Motor neuron (in vitro differentiated cells): ENCODE measurements at regions not wholly inside any gene's neighbourhood (a gene's known extent, or its start where the extent isn't known, plus 50 kb on each side); places are given as distances from the start of the nearest gene placed in this dataset.

Experiments used
- ATAC-seq, 8 experiments: fragments of 200-7000 bp; cut with Tn5 transposase; replicated peaks in 6 of 8; 2 replicates each; pipeline ENCODE4 v1.8.0; 2021; ENCODE audit warnings: mild to moderate bottlenecking in 8 of 8, moderate library complexity in 8 of 8
- H3K27ac ChIP-seq, 2 donors: fragments of 250-450 bp; sonication (Bioruptor Pico); 2 replicates each; pipeline ENCODE4 v1.9.0; 2021; ENCODE audit warnings: antibody characterized with exemption in 2 of 2, mild to moderate bottlenecking in 2 of 2, moderate library complexity in 1 of 2
- H3K4me1 ChIP-seq, 2 donors: fragments of 250-450 bp; sonication (Bioruptor Pico); replicated peaks in 1 of 2; 2 replicates each; pipeline ENCODE4 v1.6.1; 2021; ENCODE audit warnings: antibody characterized with exemption in 2 of 2, mild to moderate bottlenecking in 2 of 2, moderate library complexity in 1 of 2
- H3K4me3 ChIP-seq, 5 donors: fragments of 250-450 bp; sonication (Bioruptor Pico); 2 replicates each; pipeline ENCODE4 v1.9.0; 2021; ENCODE audit warnings: antibody characterized with exemption in 5 of 5, mild to moderate bottlenecking in 5 of 5, moderate library complexity in 4 of 5
- WGBS, 10 experiments: fragments of 450-650 bp; shearing (Covaris generic); methylation state at CpG; one replicate each; pipeline ENCODE4 v1.0.0; 2022; 5-methylcytosine and 5-hydroxymethylcytosine counted together
- in situ Hi-C, 9 experiments: fragments of 400-800 bp; cut with MboI; loops; one replicate each; pipeline ENCODE4 v1.15.0; 2021; ENCODE audit warnings: low sequenced_read_pairs in 9 of 9, low pct_unique_long_range_greater_than_20kb in 2 of 9; ENCODE audit not compliant: unreplicated experiment in 9 of 9

DNA sequence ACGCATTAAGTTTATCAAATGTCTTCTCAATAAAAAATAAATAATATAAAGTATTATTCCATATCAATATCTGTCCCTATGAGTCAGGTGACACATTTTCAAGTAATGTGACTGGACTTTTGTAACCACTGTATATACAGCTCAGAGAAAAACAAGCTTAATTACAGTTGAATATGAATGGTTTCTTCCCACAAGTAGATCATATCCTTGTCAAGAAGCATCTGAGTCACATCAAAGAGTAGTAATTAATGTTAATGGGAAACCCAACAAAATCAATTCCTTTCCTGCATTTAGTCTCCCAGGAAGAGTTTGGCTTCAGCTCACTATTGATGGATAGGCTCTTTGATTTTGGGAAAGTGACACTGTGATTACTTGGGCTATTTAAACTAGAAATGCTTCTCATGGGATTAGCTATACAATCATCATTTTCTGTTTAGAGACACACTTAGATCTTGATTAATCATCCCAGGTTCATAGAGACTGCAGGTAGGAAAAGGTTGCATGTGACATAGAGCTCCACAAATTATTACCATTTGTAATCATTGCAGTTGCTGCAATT, 292.9 kb downstream of the GABRG2 start:
- Histone ChIP-seq H3K27ac (no peak overlapping the region), H3K4me3 (no peak overlapping the region), H3K4me1 (no peaks in the 10 kb centered on the region)
- in situ Hi-C loops: no loop called here
- peak in 5 of 8 experiments; percentile 44 to 84 (median 70) for ATAC-seq
- WGBS, 10 experiments: 0 to 100% (median 25%) methylated on average over 1 of the region's 1 CpG; no CpG with 5 or more reads in 1 of the 10 experiments

- no peak overlapping the region for H3K4me3 ChIP-seq
- peak; percentile 85 to 100 (median 99) for ATAC-seq
These were observed 304.7 kb downstream of the GABRG2 start for GRCh38 chr5:162372256-162372655.

DNA sequence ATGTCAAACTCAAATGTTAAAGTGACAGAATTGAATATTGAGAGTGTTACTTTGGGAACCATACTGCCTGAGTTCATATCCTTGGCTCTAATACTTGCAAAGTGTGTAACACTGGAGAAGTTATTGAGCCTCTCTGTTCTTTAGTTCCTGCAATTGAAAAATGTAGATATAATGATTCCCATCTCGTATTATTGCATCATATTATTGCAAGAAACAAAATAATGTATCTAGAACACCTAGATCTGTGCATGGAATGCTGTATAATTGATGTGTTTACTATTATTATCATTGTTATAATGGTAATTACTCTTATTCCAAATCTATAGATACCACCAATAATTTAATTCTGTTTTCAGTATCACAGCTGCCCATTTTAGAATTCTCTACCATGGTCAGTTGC, 310.3 kb downstream of the GABRG2 start:
- Histone ChIP-seq H3K4me3 (no peak overlapping the region), H3K4me1 (no peaks in the 10 kb centered on the region), H3K27ac (no peak overlapping the region)
- in situ Hi-C loops: no loop called here
- 0 to 57% (median 50%) methylated on average over 1 of the region's 1 CpG; no CpG with 5 or more reads in 3 of the 10 experiments for WGBS, 10 experiments
- no peak for ATAC-seq

More at GRCh38 chr5:162372256-162372655, 304.7 kb downstream of the GABRG2 start:
- in situ Hi-C loops: no loop called here
- WGBS, 10 experiments: 0 to 80% (median 4%) methylated on average over 1 to 3 of the region's 3 CpGs; no CpG with 5 or more reads in 4 of the 10 experiments
- Histone ChIP-seq H3K27ac (no peak overlapping the region), H3K4me1 (peaks cover 3 to 6% of the 10 kb centered on the region in 2 donors)

DNA sequence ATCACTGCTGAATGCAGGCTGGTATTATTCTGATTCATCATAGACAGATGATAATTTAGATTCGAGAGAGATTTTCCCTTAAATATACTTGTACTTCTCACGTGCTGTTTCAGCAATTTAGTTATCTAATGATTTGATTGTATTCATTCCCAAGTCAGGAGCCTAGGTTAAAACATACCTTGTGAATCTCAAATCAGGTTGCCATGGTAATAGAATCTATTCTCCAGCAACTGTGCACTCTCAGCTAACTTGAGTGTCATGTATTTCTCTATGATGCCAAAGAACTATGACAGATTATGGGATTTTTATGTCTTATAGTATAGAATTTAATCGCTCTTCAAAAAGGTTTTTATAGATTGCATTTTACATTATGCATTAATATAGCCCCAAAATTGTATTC, 315.3 kb downstream of the GABRG2 start:
- no peak for ATAC-seq
- H3K4me3 ChIP-seq: no peak overlapping the region
- in situ Hi-C loops: no loop called here
- H3K27ac ChIP-seq: no peak overlapping the region
- H3K4me1 ChIP-seq: peaks cover 0 to 4% of the 10 kb centered on the region in 2 donors
- WGBS, 10 experiments: 0 to 86% (median 65%) methylated on average over 1 to 3 of the region's 3 CpGs

- ATAC-seq: no peak
These were observed 316.7 kb downstream of the GABRG2 start for GRCh38 chr5:162384225-162384624.

GRCh38 chr5:162391833-162392232, 324.3 kb downstream of the GABRG2 start:
- in situ Hi-C loops: no loop called here
- peak; percentile 51 to 94 (median 80) for ATAC-seq
- Histone ChIP-seq H3K4me1 (peaks cover 8 to 19% of the 10 kb centered on the region in 2 donors), H3K27ac (peak overlapping the region in 1 of 2 donors; percentile 37), H3K4me3 (no peak overlapping the region)
- 0 to 79% (median 37%) methylated on average over 2 to 4 of the region's 4 CpGs for WGBS, 10 experiments

More at GRCh38 chr5:162384225-162384624, 316.7 kb downstream of the GABRG2 start:
- in situ Hi-C loops: no loop called here
- no peak overlapping the region for H3K27ac ChIP-seq
- no peak overlapping the region for H3K4me3 ChIP-seq
- 0 to 91% (median 39%) methylated on average over 1 to 2 of the region's 2 CpGs; no CpG with 5 or more reads in 2 of the 10 experiments for WGBS, 10 experiments
- H3K4me1 ChIP-seq: peaks cover 0 to 4% of the 10 kb centered on the region in 2 donors

- in situ Hi-C loops: no loop called here
- no peak overlapping the region for H3K27ac ChIP-seq
- ATAC-seq: peak in 4 of 8 experiments; percentile 44 to 71 (median 52)
- H3K4me1 ChIP-seq: peaks cover 8 to 18% of the 10 kb centered on the region in 2 donors
- no peak overlapping the region for H3K4me3 ChIP-seq
These were observed 324.8 kb downstream of the GABRG2 start for GRCh38 chr5:162392336-162392735.

DNA sequence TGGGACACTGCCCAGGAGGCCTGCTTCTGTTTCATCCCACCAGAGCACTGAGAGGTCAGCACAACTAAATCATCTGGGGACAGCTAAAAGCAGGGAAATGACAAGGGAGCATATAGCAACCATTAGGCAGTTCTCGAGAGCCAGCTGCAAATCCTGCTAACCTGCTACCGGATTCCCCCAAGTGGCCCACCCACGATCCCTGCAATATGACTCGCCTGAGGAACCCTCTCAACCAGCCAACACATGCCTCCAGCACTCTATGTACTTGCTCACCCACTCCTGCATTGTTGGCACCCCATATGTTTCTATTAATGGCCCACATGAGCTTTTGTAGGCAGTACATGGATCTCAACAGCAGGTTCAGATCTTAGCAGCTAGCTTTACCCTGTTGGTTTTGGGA, 326.0 kb downstream of the GABRG2 start:
- no peak for ATAC-seq
- in situ Hi-C loops: no loop called here
- no peak overlapping the region for H3K27ac ChIP-seq
- H3K4me3 ChIP-seq: no peak overlapping the region
- 7 to 100% (median 50%) methylated on average over 1 to 4 of the region's 4 CpGs; no CpG with 5 or more reads in 4 of the 10 experiments for WGBS, 10 experiments
- H3K4me1 ChIP-seq: peaks cover 8 to 18% of the 10 kb centered on the region in 2 donors

GRCh38 chr5:162407614-162408013, 340.0 kb downstream of the GABRG2 start:
- no peak overlapping the region for H3K27ac ChIP-seq
- H3K4me1 ChIP-seq: peaks cover 0 to 23% of the 10 kb centered on the region in 2 donors
- no peak overlapping the region for H3K4me3 ChIP-seq
- in situ Hi-C loops: no loop called here
- peak in 2 of 8 experiments; percentile 52 to 69 for ATAC-seq
- WGBS, 10 experiments: 0 to 100% (median 60%) methylated on average over 1 to 2 of the region's 2 CpGs; no CpG with 5 or more reads in 3 of the 10 experiments

DNA sequence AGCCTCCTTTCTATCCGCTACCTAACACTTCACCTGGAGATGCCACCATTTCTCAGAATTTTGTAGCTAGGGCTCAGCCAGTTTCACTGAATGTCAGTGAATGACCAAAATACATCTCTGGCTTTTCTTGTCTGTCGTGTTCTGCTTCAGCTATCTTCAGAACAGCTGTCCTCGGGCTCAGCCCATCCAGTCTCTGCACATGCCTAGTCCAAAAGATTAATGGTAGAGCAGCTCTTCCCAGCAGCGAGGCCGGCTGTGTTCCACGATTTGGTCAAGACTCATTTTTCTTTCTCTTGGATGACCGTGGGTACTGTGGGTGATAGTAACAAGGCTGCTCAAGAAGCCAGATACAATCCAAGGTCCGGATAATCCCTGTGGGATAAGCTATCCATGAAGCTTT, 342.8 kb downstream of the GABRG2 start:
- no peak overlapping the region for H3K27ac ChIP-seq
- H3K4me1 ChIP-seq: peaks cover 0 to 23% of the 10 kb centered on the region in 2 donors
- H3K4me3 ChIP-seq: no peak overlapping the region
- in situ Hi-C loops: no loop called here
- ATAC-seq: peak in 3 of 8 experiments; percentile 32 to 66 (median 58)
- 4 to 84% (median 60%) methylated on average over 2 to 6 of the region's 8 CpGs; no CpG with 5 or more reads in 2 of the 10 experiments for WGBS, 10 experiments

GRCh38 chr5:162429142-162429541, 361.6 kb downstream of the GABRG2 start:
- Histone ChIP-seq H3K4me1 (no peaks in the 10 kb centered on the region), H3K4me3 (no peak overlapping the region), H3K27ac (no peak overlapping the region)
- ATAC-seq: peak in 3 of 8 experiments; percentile 27 to 69 (median 44)
- in situ Hi-C loops: no loop called here

DNA sequence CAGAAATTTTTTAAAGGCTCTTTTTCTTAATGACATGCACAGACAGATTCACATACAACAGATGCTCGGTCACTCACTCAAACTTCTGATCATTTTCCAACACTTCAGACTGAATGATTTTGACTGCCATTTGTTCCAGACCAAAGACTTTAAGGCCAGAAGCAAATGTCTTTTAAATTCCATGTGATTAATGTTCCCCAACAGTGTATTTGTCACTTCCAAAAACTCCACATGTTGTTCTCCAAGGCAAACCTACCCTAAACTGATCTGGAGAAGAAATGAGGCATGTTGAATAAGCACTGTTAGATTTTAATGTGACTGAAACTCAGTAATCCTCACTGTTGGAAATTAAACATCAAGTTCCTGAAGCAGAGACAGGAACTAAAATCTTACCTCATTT, 366.7 kb downstream of the GABRG2 start:
- 0 to 92% (median 40%) methylated on average over 1 of the region's 1 CpG; no CpG with 5 or more reads in 2 of the 10 experiments for WGBS, 10 experiments
- Histone ChIP-seq H3K27ac (no peak overlapping the region), H3K4me3 (no peak overlapping the region), H3K4me1 (no peaks in the 10 kb centered on the region)
- ATAC-seq: no peak
- in situ Hi-C loops: no loop called here

DNA sequence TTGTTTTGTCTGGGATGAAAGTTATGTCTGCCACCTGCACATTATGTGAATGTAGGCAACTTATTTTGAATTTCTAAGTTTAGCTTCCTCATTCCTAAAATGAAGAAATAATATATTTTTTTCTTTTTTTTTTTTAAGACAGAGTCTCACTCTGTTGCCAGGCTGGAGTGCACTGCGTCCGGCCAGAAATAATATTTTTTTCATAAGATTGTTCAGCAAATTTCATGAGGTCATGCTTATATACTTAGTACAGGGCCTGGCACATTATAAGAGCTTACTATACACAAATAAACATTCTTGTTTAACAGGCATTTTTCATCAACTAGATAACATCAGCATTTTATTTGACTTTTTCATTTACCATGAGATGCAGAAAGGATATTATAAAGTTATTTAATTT, 368.5 kb downstream of the GABRG2 start:
- in situ Hi-C loops: no loop called here
- H3K27ac ChIP-seq: no peak overlapping the region
- 22 to 100% (median 92%) methylated on average over 1 to 2 of the region's 2 CpGs; no CpG with 5 or more reads in 1 of the 10 experiments for WGBS, 10 experiments
- H3K4me3 ChIP-seq: no peak overlapping the region
- no peaks in the 10 kb centered on the region for H3K4me1 ChIP-seq
- peak in 1 of 8 experiments; percentile 16 for ATAC-seq
